Panc1 (cell line): ENCODE measurements at regions not wholly inside any gene's neighbourhood (a gene's known extent, or its start where the extent isn't known, plus 50 kb on each side); places are given as distances from the start of the nearest gene placed in this dataset.
"Not testable (repeated sequence)": the region's sequence is repeated elsewhere in the genome, so short reads cannot be mapped to it uniquely, and the experiment has no call there.

Source experiments
- CTCF ChIP-seq: fragments of 450-650 bp; IDR thresholded peaks from 2 replicates; pipeline ENCODE4 v1.5.1; 2017; ENCODE audit warnings: mild to moderate bottlenecking
- POLR2AphosphoS5 ChIP-seq: IDR thresholded peaks from 2 replicates; pipeline ENCODE4 v1.6.1; 2012; ENCODE audit warnings: mild to moderate bottlenecking, low read depth, low read length, moderate library complexity
- TCF7L2 ChIP-seq: IDR thresholded peaks from 2 replicates; pipeline ENCODE4 v1.6.1; 2011; ENCODE audit warnings: mild to moderate bottlenecking, low read depth, low read length, inconsistent platforms

- TF ChIP-seq POLR2AphosphoS5, CTCF, TCF7L2: not testable (repeated sequence)
Observed at GRCh38 chrX:139341855-139342593, 188.5 kb upstream of the F9 start.
